ENCODE measurements at regions not wholly inside any gene's neighbourhood (a gene's known extent, or its start where the extent isn't known, plus 50 kb on each side); places are given as distances from the start of the nearest gene placed in this dataset.

DNA sequence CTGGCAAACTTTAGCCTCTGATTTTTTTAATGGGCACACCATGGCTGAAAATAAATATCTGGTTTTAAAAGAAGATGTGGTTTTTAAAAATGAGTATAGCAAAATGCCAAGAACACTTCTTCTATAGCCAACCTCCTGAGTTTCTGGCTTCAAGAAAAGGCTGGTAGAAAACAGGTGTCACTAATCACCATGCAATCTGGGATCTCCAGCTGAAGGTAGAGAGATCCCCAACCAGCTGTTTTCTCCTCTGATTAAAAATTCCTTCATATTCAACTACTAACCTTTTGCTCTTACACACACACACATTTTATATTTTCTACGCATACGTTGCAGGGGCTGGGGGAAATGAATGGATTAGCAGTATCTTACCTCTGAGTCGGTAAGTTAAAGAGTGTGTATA lies 279.6 kb upstream of the ROBO2 start:
- no peak for DNase-seq (ENCODE audit: low read depth)

DNA sequence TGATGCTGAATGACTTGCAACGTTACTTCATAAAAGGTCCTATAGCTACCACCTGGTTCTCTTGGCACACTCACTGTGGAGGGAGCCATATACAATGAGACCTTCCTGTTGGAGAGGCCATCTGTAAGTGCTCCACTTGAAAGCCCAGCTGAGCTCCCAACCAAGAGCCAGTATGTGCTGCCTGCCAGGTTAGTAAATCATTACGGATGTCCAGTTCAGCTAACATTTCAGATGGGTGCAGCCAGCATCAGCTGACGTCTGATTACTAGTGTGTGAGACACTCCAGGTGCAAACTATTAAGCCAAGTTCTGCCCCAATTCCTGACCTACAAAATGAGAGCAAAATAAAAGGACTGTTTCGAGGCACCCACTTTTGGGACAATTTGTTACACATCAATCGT lies 274.4 kb upstream of the ROBO2 start:
- DNase-seq (ENCODE audit: low read depth): no peak

DNA sequence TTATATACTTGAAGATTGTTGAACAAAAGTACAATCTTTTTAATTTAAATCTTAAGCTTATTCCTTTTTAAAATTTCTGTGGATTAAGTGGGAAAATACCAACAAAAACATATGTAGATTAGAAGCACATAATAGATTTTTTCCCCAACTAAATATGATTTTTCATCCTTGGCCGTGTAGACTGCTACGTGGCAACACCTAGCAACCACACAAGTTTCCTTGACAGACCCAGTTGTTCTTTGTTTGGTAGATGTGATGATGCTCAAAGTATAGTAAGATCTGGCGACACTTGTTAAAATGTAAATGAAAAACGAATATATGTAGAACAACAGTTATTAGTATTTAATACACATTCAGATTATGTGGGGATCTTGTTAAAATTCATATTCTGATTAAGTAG lies 271.0 kb upstream of the ROBO2 start:
- no peak for DNase-seq (ENCODE audit: low read depth)

DNA sequence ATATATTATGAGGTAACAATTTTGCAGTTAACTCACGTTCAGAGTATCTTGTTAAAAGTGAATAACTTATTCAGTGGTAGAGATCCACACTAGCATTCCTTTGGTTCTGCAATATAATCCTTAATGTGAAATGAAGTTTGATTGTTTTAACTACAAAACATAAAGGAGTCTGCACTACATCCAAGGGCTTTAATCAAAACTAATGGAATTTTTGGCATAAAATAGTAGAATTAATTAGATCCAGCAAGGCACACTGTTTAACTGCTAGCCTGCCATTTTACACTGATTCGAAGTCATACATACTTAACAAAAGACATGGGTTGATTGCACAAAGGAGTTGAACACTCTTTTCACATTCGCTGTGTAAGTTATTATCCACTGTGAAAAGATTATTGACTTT lies 263.0 kb upstream of the ROBO2 start:
- no peak for DNase-seq (ENCODE audit: low read depth)

DNA sequence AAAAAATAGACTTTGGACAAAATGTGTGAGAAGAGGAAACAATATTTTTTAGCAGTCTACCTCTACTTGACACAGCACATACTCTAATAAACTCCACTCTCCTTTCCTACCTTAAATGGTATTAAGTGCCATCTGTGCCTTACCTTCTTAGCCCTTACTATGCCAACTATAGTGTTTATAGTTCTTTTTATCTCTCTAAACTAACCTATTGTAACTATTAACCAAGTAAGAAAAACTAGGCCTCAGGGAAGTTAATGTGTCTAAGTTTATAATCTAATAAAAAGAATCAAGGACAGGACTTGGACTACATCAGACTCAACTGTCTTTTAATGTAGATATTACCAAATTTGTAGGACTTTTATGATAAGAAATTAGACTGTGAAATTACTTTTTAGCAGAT lies 251.7 kb upstream of the ROBO2 start:
- DNase-seq (ENCODE audit: low read depth): no peak

DNA sequence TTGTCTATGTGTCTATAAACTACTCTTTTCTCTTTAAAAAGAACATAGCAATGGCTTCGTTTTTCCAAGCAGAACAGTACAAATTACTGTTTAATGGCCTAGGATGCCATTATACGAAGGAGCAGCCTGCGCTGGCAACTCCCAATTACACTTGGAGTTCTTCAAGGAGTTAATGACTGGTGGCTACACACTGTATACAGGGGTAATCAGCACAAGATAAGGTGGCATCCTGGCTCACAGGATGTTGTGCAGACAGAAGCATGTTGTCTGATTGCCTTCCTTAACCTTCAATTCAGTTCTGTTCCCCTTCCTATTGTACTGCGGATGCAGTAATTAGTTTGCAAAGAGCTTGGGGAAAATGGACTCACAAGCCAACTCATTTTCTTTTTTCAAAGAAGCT lies 250.7 kb upstream of the ROBO2 start:
- no peak for DNase-seq (ENCODE audit: low read depth)

DNA sequence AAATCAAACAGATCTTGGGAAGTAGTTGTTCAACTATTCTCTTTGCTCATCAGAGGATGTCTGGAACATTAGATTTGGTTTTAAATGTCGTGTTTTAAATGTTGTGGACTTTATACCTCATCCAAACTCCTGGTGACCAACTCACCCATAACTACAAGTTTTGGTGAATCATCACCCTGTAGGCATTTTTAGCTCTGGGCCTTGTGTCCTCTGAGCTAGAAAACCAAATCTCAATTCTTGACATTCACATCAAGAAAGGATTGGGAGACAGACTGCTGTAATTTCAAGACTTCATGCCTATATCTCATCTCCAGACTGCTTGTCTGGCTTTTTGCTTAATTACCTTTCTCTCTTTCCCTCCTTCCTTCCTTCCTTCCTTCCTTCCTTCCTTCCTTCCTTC lies 228.5 kb upstream of the ROBO2 start:
- no peak for DNase-seq (ENCODE audit: low read depth)

DNA sequence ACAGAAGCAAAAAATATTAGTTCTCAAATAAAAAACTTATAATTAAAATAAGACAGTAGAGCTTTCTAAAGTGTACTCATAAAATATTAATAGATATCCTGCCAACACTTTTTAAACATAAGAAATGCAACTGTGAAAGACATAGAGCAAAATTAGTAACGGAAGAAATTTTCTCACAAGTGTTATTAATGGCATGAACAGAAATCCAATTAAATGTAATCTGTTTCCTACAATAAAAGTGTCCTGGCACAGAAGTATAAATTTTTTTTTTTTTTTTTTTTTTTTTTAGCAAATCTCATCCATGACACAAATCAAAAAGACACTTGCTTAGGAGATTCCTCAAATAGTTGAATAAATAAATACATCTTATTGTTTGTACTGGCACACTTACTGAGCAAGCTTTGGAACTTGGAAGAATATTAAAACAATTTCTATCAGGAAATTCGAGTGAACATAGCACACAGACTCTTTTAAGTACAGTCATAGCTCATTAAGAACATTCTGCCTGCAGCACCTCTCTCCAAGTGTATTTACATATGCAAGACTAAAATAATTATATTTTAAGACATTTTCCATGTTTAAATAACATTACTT lies 227.2 kb upstream of the ROBO2 start:
- no peak for DNase-seq (ENCODE audit: low read depth)

DNA sequence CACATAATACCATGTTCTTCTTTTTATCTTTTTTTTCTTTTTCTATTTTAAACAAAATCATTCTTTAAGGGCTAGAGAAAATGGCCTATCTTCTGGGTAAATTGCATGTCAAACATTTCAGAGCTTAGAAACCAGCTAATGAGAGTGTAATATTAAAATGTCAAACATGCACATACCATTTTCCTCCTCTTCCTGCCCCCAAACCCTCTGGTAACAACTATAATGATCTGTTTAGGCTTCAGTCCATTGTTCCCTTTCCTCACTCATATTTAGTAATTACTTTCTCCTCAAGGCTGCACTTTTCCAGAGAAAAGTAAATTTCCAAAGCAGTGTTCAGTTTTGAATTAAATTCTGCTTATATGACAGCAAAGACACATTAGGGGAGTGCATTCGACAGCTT lies 224.3 kb upstream of the ROBO2 start:
- no peak for DNase-seq (ENCODE audit: low read depth)

DNA sequence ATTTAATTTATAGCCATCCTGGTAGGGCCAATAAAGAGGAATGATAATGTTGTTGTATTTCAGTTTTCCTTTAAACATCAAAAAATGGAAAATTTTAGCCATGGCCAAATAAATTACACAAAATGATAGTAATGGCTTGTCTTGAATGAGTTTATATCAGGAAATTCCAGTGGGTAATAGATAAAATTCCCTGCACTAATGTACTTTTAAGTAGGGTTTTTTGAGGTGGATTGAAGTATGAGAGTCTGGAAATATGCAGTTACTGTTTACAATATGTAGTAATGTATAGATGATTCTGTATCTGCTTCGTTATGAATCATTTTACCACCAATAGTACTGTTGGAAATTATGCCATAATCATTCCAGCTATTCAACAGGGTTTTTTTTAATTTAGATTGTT lies 219.4 kb upstream of the ROBO2 start:
- DNase-seq (ENCODE audit: low read depth): no peak

DNA sequence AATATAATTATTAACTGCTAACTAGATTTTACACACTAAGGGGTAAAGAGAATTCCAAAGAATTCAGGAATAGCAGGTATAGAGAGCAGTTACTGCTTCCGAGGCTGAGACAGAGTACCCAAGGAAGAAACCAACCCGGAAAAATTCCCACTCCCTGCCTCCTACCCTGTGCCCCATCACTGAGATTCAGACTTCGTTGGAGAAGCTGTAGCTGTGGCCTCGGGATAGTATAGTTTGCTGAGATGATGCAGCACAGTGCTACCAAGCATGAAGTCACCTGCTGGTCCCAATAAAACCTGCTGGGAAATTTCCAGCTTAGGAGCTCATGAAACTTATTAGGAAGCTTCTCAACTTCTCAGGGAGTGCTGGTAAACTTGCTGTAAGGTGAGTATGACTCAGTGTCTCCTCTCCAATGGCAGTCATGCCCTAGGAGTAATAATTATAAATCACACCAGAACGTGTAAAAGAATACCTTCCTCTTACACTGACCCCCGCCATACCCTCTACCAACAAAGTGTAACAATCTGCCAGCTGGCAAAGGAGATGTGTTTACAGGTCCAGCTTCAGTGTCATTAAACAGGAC lies 215.2 kb upstream of the ROBO2 start:
- no peak for DNase-seq (ENCODE audit: low read depth)

DNA sequence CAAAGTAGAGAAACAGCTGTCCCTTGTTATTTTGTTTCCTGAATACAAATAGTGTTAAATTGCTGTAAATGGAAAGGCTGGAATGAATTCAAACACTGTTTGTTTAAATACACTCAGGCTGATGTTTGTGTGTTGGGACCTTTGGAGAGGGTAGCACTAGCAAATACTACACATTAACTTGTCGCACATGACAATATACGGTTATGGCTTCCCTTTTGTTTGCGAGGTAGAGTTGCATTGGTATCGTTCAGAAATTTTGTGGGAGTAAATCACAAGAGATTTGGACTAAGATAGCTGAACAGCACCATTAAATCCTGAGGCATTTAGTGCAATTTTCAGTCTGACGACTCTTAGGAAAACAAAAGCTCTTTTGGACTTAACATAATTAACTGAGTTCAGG lies 213.0 kb upstream of the ROBO2 start:
- no peak for DNase-seq (ENCODE audit: low read depth)

DNA sequence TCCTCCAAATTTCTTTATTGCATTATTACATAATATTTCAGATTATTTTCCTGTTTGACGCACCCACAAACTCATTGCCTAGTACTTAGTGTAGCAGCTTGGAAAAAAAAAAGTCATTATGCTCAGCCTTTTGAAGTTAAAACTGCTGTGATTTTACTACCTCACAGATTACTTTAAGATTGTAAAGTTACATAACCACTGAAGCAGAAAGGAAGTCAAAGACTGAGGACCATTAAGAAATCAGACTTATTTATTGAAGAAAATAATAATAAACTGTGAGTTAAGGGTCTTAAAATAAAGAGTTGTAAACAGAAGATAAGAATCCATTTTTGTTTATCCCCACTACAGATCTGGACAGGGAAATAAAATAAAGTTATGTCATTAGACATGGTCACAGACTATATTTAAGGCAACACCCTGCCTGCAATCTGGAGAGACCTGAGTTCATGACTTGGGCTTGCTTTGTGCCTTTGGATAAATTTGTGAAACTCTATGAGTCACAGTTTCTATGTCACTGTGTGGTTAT lies 212.1 kb upstream of the ROBO2 start:
- no peak for DNase-seq (ENCODE audit: low read depth)

DNA sequence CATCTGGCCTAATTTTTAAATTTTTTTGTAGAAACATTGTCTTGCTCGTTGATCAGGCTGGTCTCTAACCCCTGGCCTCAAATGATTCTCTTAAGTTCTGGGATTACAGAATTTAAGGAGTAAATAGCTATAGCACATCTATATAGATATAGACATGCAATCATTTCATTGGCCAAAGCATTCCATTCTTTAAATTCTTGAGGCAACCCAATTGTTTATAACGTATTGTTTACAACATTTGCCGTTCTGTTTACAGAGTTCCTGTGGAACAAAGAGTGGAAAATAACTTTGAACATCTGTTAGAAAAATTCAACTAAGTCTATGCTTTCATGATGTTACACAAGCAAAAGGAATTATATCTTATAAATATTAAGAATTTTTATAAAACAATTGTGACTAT lies 205.2 kb upstream of the ROBO2 start:
- no peak for DNase-seq (ENCODE audit: low read depth)

DNA sequence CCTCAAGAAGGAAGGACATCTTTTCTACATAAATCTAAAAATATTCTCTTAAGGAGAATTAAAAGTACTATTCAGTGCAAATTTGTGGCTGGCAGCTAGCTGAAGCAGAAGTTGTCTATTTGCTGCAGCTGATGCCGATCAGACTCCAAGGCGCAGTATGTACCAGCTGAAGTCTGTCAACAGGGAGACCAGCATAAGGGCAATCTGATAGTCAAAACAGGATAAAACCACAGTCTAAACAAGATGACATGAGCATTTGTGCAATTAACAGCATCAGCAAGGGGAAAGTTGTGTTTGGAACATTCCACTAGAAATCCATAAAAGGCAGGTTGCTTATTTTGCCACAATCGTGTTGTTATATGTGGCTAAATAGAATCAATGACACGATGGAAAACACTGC lies 198.2 kb upstream of the ROBO2 start:
- no peak for DNase-seq (ENCODE audit: low read depth)

DNA sequence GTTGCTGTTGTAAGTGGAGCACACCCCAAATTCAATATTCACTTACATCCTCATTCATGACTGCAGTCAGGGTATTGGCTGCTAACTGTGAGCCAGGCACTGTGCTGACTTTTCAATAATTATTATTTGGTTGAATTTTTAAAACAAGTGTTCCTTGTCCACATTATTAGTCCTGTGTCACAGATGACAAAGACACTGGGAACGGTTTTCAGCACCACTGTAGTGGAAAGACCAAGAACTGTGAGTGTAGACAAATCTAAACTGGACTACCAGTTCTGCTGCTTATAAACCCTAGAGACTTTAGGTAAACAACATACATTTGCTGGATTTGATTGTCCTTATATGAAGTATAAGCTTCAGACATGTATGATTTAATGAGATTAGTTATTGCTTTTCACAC lies 197.7 kb upstream of the ROBO2 start:
- DNase-seq (ENCODE audit: low read depth): no peak

DNA sequence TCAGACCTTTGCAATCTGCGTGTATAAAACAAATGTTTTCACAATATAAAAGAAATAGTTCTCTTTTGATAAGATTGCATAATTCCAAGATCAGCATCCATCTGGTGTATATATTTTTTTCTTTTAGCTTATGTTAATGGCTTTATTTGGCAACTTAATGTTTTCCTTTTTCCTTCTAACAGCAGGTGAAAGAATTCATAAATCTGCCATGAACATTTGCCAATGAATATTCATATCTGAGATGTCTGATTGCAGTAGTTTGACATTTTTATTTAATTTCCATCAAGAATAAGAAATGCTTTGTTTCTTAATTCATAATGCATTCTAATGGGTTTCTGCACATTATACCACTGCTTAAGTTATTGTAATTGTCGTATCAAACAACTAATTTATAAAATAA lies 184.4 kb upstream of the ROBO2 start:
- DNase-seq (ENCODE audit: low read depth): no peak

DNA sequence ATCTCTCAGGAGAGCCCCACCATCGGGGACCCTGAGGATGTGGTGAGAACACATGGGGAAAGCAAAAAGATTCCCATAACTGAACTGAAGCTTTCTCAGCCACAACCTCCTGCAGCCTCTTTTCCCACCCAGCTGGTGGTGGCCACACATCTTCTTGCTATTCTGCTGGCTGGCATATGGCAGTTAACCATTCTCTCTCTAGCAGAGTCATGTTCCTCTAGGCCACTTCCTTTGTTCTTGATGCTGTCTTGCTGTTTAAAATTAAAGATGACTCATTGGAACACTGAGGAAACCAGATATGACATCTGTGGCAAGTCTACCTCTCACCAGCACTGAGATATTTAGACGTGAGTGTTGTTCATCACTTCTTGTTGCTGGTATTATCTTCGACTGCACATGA lies 180.3 kb upstream of the ROBO2 start:
- no peak for DNase-seq (ENCODE audit: low read depth)

DNA sequence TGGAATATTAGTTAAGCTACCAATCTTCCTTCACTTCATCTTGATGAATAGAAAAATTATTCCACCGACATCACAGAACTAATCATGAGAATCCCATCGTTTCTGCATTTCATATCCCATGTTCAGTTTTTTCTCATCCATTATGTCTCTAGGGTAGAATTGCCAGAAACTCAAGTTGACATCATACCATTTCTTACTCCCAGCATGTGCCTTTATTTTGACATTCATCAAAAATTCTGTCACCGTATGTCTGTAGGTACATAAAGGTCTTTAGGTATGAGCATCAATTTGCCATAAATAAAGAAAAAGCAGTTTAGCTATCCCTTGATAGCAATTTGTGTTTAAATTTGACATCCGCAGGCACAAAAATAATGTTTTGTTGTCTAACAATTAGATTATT lies 175.5 kb upstream of the ROBO2 start:
- no peak for DNase-seq (ENCODE audit: low read depth)

DNA sequence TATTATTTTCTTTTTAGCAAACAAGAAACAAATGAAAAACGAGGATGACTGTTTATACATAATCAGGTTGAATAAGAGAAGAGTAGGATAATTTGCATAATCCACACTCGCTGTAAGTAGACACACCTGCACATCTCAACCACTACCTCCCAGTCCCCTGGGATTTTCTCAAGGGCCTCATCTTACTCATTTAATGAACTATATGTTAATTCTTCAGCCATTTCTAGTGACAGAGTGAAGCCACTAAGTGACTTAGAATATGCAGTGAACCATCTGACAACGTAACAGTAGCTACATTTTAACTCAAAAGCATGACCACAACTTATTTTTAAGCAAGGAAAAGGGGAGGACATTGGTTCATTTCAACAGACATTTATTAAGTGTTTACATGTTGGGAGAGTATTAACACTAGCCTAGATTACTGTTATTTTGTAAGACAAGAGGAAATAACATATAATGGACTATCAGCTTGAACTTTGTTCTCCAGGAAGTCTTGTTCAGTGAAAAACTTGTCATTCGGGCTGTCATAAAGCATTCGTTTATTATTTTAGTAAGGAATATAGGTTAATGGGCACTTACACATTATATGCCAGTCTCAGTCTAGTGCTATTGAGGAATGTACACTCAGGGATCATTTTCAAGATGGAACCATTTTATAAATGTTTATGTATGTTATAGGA lies 173.0 kb upstream of the ROBO2 start:
- DNase-seq (ENCODE audit: low read depth): no peak

DNA sequence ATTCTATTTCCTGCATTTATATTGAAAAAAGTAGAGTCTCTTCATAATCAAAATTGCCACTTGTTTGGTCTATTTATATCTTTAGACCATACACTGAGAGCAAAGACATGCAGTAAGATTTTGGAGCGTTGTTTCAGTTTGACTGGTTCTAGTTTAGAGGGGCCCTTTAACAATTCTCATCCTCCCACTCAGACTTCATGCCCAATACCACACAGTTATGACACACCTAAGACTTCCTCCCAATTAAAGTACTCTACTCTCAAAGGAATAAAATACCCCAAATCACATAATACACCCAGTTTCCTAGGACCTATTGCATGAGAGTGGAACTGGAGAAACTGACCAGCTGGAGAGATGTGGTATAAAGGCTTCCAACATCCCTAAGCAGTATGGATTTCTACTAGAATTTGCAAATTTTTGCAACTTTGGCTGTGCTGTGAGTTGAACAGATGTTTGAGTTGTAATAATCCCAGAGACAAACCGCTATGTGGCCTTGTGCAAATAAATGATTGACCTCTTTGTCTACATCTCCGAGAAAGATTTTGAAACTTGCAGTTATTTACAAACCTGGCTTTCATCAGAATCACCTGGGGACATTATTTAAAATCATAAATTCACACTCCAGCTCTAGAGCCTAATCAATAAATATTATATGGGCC lies 170.0 kb upstream of the ROBO2 start:
- DNase-seq (ENCODE audit: low read depth): no peak

DNA sequence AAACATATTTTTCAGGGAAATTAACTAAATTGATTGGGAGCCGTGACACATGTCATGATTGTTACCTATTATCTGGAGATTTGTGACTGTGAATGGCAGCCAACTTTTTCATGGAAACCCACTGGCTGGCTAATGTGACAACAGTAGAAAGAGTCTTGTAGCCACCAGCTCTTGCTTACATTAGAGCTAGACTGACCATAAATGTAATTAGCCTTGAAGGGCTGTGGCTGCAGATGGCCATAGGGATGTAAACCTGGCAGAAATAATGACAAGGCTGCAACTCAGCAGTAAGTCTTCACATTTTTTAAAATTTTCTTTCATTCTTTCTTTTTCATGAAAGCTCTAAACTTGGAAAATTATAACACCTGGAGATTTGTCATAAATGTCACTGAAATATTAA lies 168.2 kb upstream of the ROBO2 start:
- DNase-seq (ENCODE audit: low read depth): no peak

DNA sequence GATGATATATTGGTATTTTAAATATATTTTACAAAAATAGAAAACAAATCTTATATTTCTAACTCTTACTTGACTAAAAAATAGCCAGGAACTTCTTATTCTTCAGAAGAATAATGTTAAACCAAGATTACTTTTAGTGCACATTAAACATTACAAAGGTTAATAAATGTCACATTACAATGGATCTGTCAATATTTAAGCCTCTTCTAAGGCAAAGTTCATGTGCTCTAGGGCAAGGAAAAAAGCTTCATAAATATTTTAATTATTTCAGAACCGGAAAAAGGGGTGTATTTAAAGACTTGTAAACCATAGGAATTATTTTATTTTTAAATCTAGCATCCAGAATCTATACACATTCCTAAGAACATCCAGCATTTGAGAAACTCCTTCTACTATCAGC lies 166.9 kb upstream of the ROBO2 start:
- no peak for DNase-seq (ENCODE audit: low read depth)

Measured in myocyte (in vitro differentiated cells).